Tibial nerve (tissue), 4 donors: ENCODE measurements at regions not wholly inside any gene's neighbourhood (a gene's known extent, or its start where the extent isn't known, plus 50 kb on each side); places are given as distances from the start of the nearest gene placed in this dataset.

Source experiments
- EP300 ChIP-seq, 2 donors: sonication (generic); formaldehyde crosslinking; IDR thresholded peaks; one replicate each; pipeline ENCODE4 v1.6.1; 2017; ENCODE audit warnings: antibody characterized with exemption in 2 of 2, mild to moderate bottlenecking in 1 of 2
- POLR2A ChIP-seq, 2 donors: fragments of 450-650 bp; IDR thresholded peaks; one replicate each; pipeline ENCODE4 v1.6.1; 2017; ENCODE audit warnings: antibody characterized with exemption in 2 of 2, mild to moderate bottlenecking in 2 of 2, moderate library complexity in 2 of 2
- TF ChIP-seq, protein P1 (sequence below), 5 experiments: fragments of 200-600 bp in 3 of 5; fragments of 450-650 bp in 2 of 5; sonication (generic) in 3 of 5; IDR thresholded peaks; one replicate each; pipeline ENCODE4 v1.5.1; 2016 to 2019; ENCODE audit warnings: antibody characterized with exemption in 5 of 5, mild to moderate bottlenecking in 3 of 5, moderate library complexity in 2 of 5

DNA sequence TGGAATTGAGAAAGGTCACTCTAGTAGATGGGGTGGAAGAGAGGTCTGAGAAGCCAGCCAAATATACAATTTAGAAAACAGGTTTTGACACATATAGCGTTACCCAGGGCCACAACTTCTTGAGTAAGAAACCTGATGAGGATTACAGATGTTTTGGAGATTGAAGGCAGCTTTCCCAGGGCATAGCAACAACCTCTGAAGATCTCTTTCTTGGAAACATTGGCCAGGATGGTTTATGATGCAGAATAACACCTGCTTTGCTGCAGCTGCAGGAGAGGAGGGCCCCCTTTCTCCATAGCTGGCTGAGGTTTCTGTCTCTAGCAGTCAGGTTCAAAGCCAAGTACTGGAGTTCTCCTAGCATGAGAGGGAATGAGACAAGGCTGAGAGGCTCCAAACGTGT is 75.1 kb upstream of the NUP50 start:
- TF ChIP-seq, protein P1, sequence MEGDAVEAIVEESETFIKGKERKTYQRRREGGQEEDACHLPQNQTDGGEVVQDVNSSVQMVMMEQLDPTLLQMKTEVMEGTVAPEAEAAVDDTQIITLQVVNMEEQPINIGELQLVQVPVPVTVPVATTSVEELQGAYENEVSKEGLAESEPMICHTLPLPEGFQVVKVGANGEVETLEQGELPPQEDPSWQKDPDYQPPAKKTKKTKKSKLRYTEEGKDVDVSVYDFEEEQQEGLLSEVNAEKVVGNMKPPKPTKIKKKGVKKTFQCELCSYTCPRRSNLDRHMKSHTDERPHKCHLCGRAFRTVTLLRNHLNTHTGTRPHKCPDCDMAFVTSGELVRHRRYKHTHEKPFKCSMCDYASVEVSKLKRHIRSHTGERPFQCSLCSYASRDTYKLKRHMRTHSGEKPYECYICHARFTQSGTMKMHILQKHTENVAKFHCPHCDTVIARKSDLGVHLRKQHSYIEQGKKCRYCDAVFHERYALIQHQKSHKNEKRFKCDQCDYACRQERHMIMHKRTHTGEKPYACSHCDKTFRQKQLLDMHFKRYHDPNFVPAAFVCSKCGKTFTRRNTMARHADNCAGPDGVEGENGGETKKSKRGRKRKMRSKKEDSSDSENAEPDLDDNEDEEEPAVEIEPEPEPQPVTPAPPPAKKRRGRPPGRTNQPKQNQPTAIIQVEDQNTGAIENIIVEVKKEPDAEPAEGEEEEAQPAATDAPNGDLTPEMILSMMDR (IDR thresholded peaks at IDR 0.05), result no peak
- no peak for TF ChIP-seq POLR2A (IDR thresholded peaks at IDR 0.05)
- no peak for TF ChIP-seq EP300 (IDR thresholded peaks at IDR 0.05)
